H1 (cell line): ENCODE measurements at regions not wholly inside any gene's neighbourhood (a gene's known extent, or its start where the extent isn't known, plus 50 kb on each side); places are given as distances from the start of the nearest gene placed in this dataset.

ENCODE experiments used
- CTCF ChIA-PET: fragments of 300-600 bp; sonication (Branson Sonifier 250); formaldehyde crosslinking; loops from one replicate; lab custom pipeline; 2021; ENCODE audit not compliant: partially characterized antibody; lab: Charles Lee
- POLR2A ChIA-PET: fragments of 300-600 bp; sonication (Branson Sonifier 250); formaldehyde crosslinking; loops from one replicate; lab custom pipeline; 2021; ENCODE audit warnings: inconsistent platforms; ENCODE audit not compliant: partially characterized antibody; lab: Charles Lee
- DNase-seq, 2 experiments: peaks; one replicate each; pipeline versions ENCODE4 v3.0.0 to v3.0.0-alpha.2; 2010 to 2022; ENCODE audit warnings: low spot score in 2 of 2, low read depth in 1 of 2, mixed read lengths in 1 of 2
- FAIRE-seq: peaks from 2 replicates; lab custom pipeline; 2011; peaks lifted over from hg19 to GRCh38; lab: Jason Lieb, UNC
- H2AFZ ChIP-seq: 2 replicates; pipeline ENCODE4 v1.8.1; 2012; ENCODE audit warnings: low read length, inconsistent platforms
- H2AK5ac ChIP-seq: 2 replicates; pipeline ENCODE4 v1.6.1; 2013; ENCODE audit warnings: low read depth, low read length
- H2BK120ac ChIP-seq: replicated peaks from 2 replicates; pipeline ENCODE3; 2013; ENCODE audit warnings: low read depth, low read length, inconsistent platforms
- H2BK12ac ChIP-seq: 2 replicates; pipeline ENCODE4 v1.6.1; 2013; ENCODE audit warnings: low read depth, low read length
- H2BK15ac ChIP-seq: 2 replicates; pipeline ENCODE4 v1.6.1; 2013; ENCODE audit warnings: low read length
- H2BK20ac ChIP-seq: 2 replicates; pipeline ENCODE4 v1.6.1; 2013; ENCODE audit warnings: low read length
- H2BK5ac ChIP-seq: 2 replicates; pipeline ENCODE4 v1.6.1; 2013; ENCODE audit warnings: low read depth, low read length
- H3K14ac ChIP-seq: 2 replicates; pipeline ENCODE4 v1.6.1; 2013; ENCODE audit warnings: inconsistent platforms; ENCODE audit not compliant: insufficient read length
- H3K18ac ChIP-seq: 2 replicates; pipeline ENCODE4 v1.6.1; 2013; ENCODE audit warnings: low read length; ENCODE audit errors: extremely low read depth
- H3K23ac ChIP-seq: 2 replicates; pipeline ENCODE4 v1.6.1; 2013; ENCODE audit warnings: inconsistent platforms; ENCODE audit not compliant: insufficient read length
- H3K23me2 ChIP-seq: 2 replicates; pipeline ENCODE4 v1.6.1; 2013; ENCODE audit warnings: low read depth, low read length
- H3K27ac ChIP-seq: 2 replicates; pipeline ENCODE4 v1.6.1; 2011; ENCODE audit warnings: low read depth, low read length, inconsistent platforms
- H3K27me3 ChIP-seq, 4 experiments: replicated peaks in 1 of 4; 1 replicate in 1 of 4; 2 replicates in 3 of 4; pipeline versions ENCODE4 v1.6.1 to v1.8.1; 2011 to 2013; ENCODE audit warnings: low read length in 3 of 4, mild to moderate bottlenecking in 3 of 4, inconsistent platforms in 2 of 4, mixed read lengths in 2 of 4, moderate library complexity in 1 of 4; ENCODE audit not compliant: control insufficient read depth in 3 of 4, insufficient read depth in 3 of 4; ENCODE audit errors: extremely low read depth in 1 of 4
- H3K36me3 ChIP-seq, 4 experiments: 2 replicates each; pipeline versions ENCODE4 v1.6.1 to v1.8.1; 2011 to 2013; ENCODE audit warnings: mild to moderate bottlenecking in 4 of 4, low read length in 3 of 4, moderate library complexity in 2 of 4, control low read depth in 1 of 4, inconsistent platforms in 1 of 4; ENCODE audit not compliant: insufficient read depth in 4 of 4, control insufficient read depth in 2 of 4
- H3K4ac ChIP-seq: replicated peaks from 2 replicates; pipeline ENCODE3; 2013; ENCODE audit warnings: low read length, low read depth, mixed read lengths, inconsistent platforms; ENCODE audit not compliant: insufficient read length
- H3K4me1 ChIP-seq, 4 experiments: replicated peaks in 1 of 4; 1 replicate in 1 of 4; 2 replicates in 3 of 4; pipeline versions ENCODE4 v1.6.1 to v1.8.1; 2011 to 2013; ENCODE audit warnings: low read length in 3 of 4, inconsistent platforms in 2 of 4, mixed read lengths in 1 of 4; ENCODE audit not compliant: insufficient read depth in 4 of 4, control insufficient read depth in 3 of 4
- H3K4me2 ChIP-seq, 2 experiments: 2 replicates each; pipeline versions ENCODE4 v1.6.1 to v1.8.1; 2011 to 2013; ENCODE audit warnings: low read depth in 2 of 2, low read length in 2 of 2, control low read depth in 1 of 2, inconsistent platforms in 1 of 2, mild to moderate bottlenecking in 1 of 2; ENCODE audit not compliant: insufficient read depth in 1 of 2
- H3K4me3 ChIP-seq, 4 experiments: fragments of 200-600, 300-600 bp in 1 of 4; sonication (generic), shearing (Covaris generic), sonication (Bioruptor Twin) in 1 of 4; 2 replicates each; pipeline versions ENCODE4 v1.5.1 to v1.8.1; 2011 to 2016; ENCODE audit warnings: low read length in 4 of 4, low read depth in 3 of 4, control low read depth in 2 of 4, inconsistent platforms in 2 of 4, mild to moderate bottlenecking in 2 of 4, mixed read lengths in 1 of 4, moderate library complexity in 1 of 4; ENCODE audit not compliant: insufficient read depth in 2 of 4; ENCODE audit errors: extremely low read depth in 1 of 4
- H3K56ac ChIP-seq: replicated peaks from 2 replicates; pipeline ENCODE3; 2013; ENCODE audit warnings: low read depth, mild to moderate bottlenecking, mixed read lengths, low read length, inconsistent platforms; ENCODE audit not compliant: insufficient read length
- H3K79me1 ChIP-seq: 2 replicates; pipeline ENCODE4 v1.6.1; 2013; ENCODE audit warnings: low read depth, low read length, control low read depth
- H3K79me2 ChIP-seq, 2 experiments: 2 replicates each; pipeline versions ENCODE4 v1.6.1 to v1.8.1; 2012 to 2013; ENCODE audit warnings: low read length in 2 of 2, mild to moderate bottlenecking in 2 of 2, inconsistent platforms in 1 of 2; ENCODE audit not compliant: insufficient read depth in 2 of 2, control insufficient read depth in 1 of 2
- H3K9ac ChIP-seq, 4 experiments: replicated peaks in 1 of 4; 1 replicate in 1 of 4; 2 replicates in 3 of 4; pipeline versions ENCODE4 v1.6.1 to v1.8.1; 2011 to 2013; ENCODE audit warnings: low read depth in 3 of 4, low read length in 3 of 4, control low read depth in 2 of 4, mild to moderate bottlenecking in 2 of 4, moderate library complexity in 2 of 4, inconsistent platforms in 1 of 4; ENCODE audit errors: extremely low read depth in 1 of 4
- H3K9me3 ChIP-seq, 2 experiments: 2 replicates each; pipeline versions ENCODE4 v1.6.1 to v1.8.1; 2012 to 2013; ENCODE audit warnings: mild to moderate bottlenecking in 2 of 2, moderate library complexity in 2 of 2, control low read depth in 1 of 2, inconsistent platforms in 1 of 2, low read depth in 1 of 2, low read length in 1 of 2, mixed read lengths in 1 of 2; ENCODE audit not compliant: insufficient read depth in 2 of 2
- H4K20me1 ChIP-seq, 2 experiments: replicated peaks in 1 of 2; 2 replicates each; pipeline versions ENCODE3 to v1.8.1; 2011 to 2013; ENCODE audit warnings: inconsistent platforms in 2 of 2, low read length in 2 of 2, mild to moderate bottlenecking in 1 of 2; ENCODE audit not compliant: insufficient read depth in 2 of 2, control insufficient read depth in 1 of 2
- H4K5ac ChIP-seq: 2 replicates; pipeline ENCODE4 v1.6.1; 2013; ENCODE audit warnings: low read length, low read depth, mixed read lengths, inconsistent platforms; ENCODE audit not compliant: insufficient read length
- H4K8ac ChIP-seq: 2 replicates; pipeline ENCODE4 v1.8.0; 2013; ENCODE audit warnings: mild to moderate bottlenecking, moderate library complexity, low read length, inconsistent platforms; ENCODE audit not compliant: insufficient read depth; ENCODE audit errors: extremely low read depth
- H4K91ac ChIP-seq: replicated peaks from 2 replicates; pipeline ENCODE3; 2013; ENCODE audit warnings: low read length, mixed read lengths, inconsistent platforms; ENCODE audit not compliant: insufficient read length
- ATF2 ChIP-seq: IDR thresholded peaks from 2 replicates; pipeline ENCODE4 v1.6.1; 2012; ENCODE audit warnings: low read length, inconsistent platforms
- JUND ChIP-seq: IDR thresholded peaks from 2 replicates; pipeline ENCODE4 v1.6.1; 2011; ENCODE audit warnings: mild to moderate bottlenecking, improper control_type of control experiment, low read length
- NANOG ChIP-seq: IDR thresholded peaks from 2 replicates; pipeline ENCODE4 v1.6.1; 2011; ENCODE audit warnings: low read length, low read depth, mild to moderate bottlenecking, inconsistent platforms; ENCODE audit not compliant: insufficient read depth, poor library complexity, severe bottlenecking
- WGBS, 2 experiments: shearing (Covaris generic) in 1 of 2; methylation state at CpG; one replicate each; pipeline versions ENCODE4 v1.1.6 to v1.1.7; 2013 to 2015; ENCODE audit warnings: low lambda C conversion rate in 2 of 2, mixed read lengths in 2 of 2, inconsistent platforms in 1 of 2, low coverage in 1 of 2, missing lambda C conversion rate in 1 of 2; ENCODE audit not compliant: insufficient replicate concordance in 2 of 2, insufficient coverage in 1 of 2, insufficient read length in 1 of 2; ENCODE audit errors: extremely low coverage in 1 of 2, missing lambda C conversion rate in 1 of 2; 5-methylcytosine and 5-hydroxymethylcytosine counted together

GRCh38 chr12:105507311-105508038 is 177.0 kb downstream of the C12orf75 start:
- no peaks in the 10 kb centered on the region for H3K9me3 ChIP-seq
- H3K14ac ChIP-seq: no peak overlapping the region
- no peaks in the 10 kb centered on the region for H3K27me3 ChIP-seq
- H4K20me1 ChIP-seq: no peaks in the 10 kb centered on the region
- POLR2A ChIA-PET: no interaction called here
- H3K4me3 ChIP-seq: no peak overlapping the region
- H2BK5ac ChIP-seq: no peak overlapping the region
- WGBS, 2 experiments: 90% methylated on average over 10 of the region's 10 CpGs; no CpG with 5 or more reads in 1 of the 2 experiments
- H3K4me1 ChIP-seq: no peaks in the 10 kb centered on the region
- H3K4ac ChIP-seq: no peak overlapping the region
- H4K8ac ChIP-seq: no peak overlapping the region; the same call in 1 of the 2 replicates
- H2BK12ac ChIP-seq: no peak overlapping the region
- no peak overlapping the region for H2AK5ac ChIP-seq
- H3K56ac ChIP-seq: no peak overlapping the region
- H2BK120ac ChIP-seq: no peak overlapping the region
- TF ChIP-seq NANOG (no peak), JUND (no peak), ATF2 (no peak)
- FAIRE-seq (no peak), DNase-seq (no peak)
- H4K91ac ChIP-seq: no peak overlapping the region
- H3K9ac ChIP-seq: no peak overlapping the region
- H3K18ac ChIP-seq: no peak overlapping the region
- H3K4me2 ChIP-seq: no peak overlapping the region
- no peaks in the 10 kb centered on the region for H3K36me3 ChIP-seq
- no peaks in the 10 kb centered on the region for H3K23me2 ChIP-seq
- CTCF ChIA-PET: no interaction called here
- no peak overlapping the region for H2BK15ac ChIP-seq
- H4K5ac ChIP-seq: no peak overlapping the region
- no peaks in the 10 kb centered on the region for H3K79me1 ChIP-seq
- H3K23ac ChIP-seq: no peak overlapping the region
- H3K27ac ChIP-seq: no peak overlapping the region
- H2BK20ac ChIP-seq: no peak overlapping the region
- no peaks in the 10 kb centered on the region for H3K79me2 ChIP-seq
- no peak overlapping the region for H2AFZ ChIP-seq
